ENCODE measurements at regions not wholly inside any gene's neighbourhood (a gene's known extent, or its start where the extent isn't known, plus 50 kb on each side); places are given as distances from the start of the nearest gene placed in this dataset.

DNA sequence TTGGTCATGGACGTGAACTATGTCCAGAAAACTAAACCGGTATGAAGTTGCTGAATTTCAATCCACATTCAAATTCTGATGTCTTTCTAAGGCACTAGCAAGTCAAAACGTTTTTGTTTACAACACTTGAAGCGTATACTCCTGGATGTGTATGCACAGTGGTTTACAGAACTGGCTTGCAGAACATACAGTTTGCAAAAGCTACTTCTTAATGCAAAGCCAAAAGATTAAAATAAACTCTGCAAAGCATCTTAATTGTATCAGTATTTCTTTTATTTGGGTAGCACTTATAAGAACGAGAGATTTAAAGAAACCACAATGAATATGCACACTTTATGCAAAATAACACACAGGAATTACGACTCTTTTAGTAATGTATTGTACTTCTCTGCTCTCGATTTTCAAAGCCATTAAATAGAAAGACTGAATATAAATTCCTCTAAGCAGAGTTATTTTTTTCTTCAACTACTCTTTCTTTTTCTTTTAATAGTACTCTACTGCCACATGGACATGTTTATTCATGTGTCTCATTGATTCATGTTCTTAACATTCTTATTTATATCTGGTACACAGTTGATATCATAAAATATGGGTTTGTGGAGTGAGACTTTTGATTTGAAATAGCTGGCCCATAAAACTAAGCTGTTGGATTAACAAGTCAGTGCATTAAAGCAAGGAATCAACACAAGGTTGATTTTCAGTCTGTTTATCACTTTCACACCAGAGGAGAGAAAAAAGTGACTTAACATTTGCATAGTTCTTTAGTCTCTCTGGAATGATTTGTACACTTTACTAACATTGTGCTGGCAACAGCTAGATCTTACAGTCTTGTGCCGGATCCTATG is 189.4 kb upstream of the STEAP4 start:
- H3K9me3 ChIP-seq (replicated peaks; ENCODE audit: low read length): no peaks in the 10 kb centered on the region
- no peaks in the 10 kb centered on the region for H3K36me3 ChIP-seq (ENCODE audit: insufficient read depth, low read length)
- no peak overlapping the region for H3K9ac ChIP-seq (ENCODE audit: low read depth, low read length)
- H3K4me2 ChIP-seq (ENCODE audit: low read length): no peak overlapping the region
- H3K4me3 ChIP-seq (ENCODE audit: low read length): no peak overlapping the region
- no peaks in the 10 kb centered on the region for H3K27me3 ChIP-seq (ENCODE audit: control insufficient read depth, insufficient read depth, low read length)
- no peaks in the 10 kb centered on the region for H3K4me1 ChIP-seq (ENCODE audit: control insufficient read depth, insufficient read depth, low read length)

GRCh38 chr7:88492153-88492552 is 185.5 kb upstream of the STEAP4 start:
- no peaks in the 10 kb centered on the region for H3K4me1 ChIP-seq (ENCODE audit: control insufficient read depth, insufficient read depth, low read length)
- no peaks in the 10 kb centered on the region for H3K36me3 ChIP-seq (ENCODE audit: insufficient read depth, low read length)
- no peak overlapping the region for H3K4me2 ChIP-seq (ENCODE audit: low read length)
- H3K4me3 ChIP-seq (ENCODE audit: low read length): no peak overlapping the region
- no peaks in the 10 kb centered on the region for H3K9me3 ChIP-seq (replicated peaks; ENCODE audit: low read length)
- H3K27me3 ChIP-seq (ENCODE audit: control insufficient read depth, insufficient read depth, low read length): no peaks in the 10 kb centered on the region
- no peak overlapping the region for H3K9ac ChIP-seq (ENCODE audit: low read depth, low read length)

- Histone ChIP-seq H3K4me3 (ENCODE audit: low read length) (no peak overlapping the region), H3K9me3 (replicated peaks; ENCODE audit: low read length) (no peaks in the 10 kb centered on the region), H3K9ac (ENCODE audit: low read depth, low read length) (no peak overlapping the region), H3K4me2 (ENCODE audit: low read length) (no peak overlapping the region), H3K36me3 (ENCODE audit: insufficient read depth, low read length) (no peaks in the 10 kb centered on the region), H3K27me3 (ENCODE audit: control insufficient read depth, insufficient read depth, low read length) (no peaks in the 10 kb centered on the region), H3K4me1 (ENCODE audit: control insufficient read depth, insufficient read depth, low read length) (no peaks in the 10 kb centered on the region)
These were observed 184.2 kb upstream of the STEAP4 start for GRCh38 chr7:88490874-88491273.

- Histone ChIP-seq H3K4me1 (ENCODE audit: control insufficient read depth, insufficient read depth, low read length) (no peaks in the 10 kb centered on the region), H3K9ac (ENCODE audit: low read depth, low read length) (no peak overlapping the region), H3K27me3 (ENCODE audit: control insufficient read depth, insufficient read depth, low read length) (no peaks in the 10 kb centered on the region), H3K4me3 (ENCODE audit: low read length) (no peak overlapping the region), H3K36me3 (ENCODE audit: insufficient read depth, low read length) (no peaks in the 10 kb centered on the region), H3K9me3 (replicated peaks; ENCODE audit: low read length) (no peaks in the 10 kb centered on the region), H3K4me2 (ENCODE audit: low read length) (no peak overlapping the region)
These were observed 183.5 kb upstream of the STEAP4 start for GRCh38 chr7:88490161-88490560.

- Histone ChIP-seq H3K4me2 (ENCODE audit: low read length) (no peak overlapping the region), H3K27me3 (ENCODE audit: control insufficient read depth, insufficient read depth, low read length) (no peaks in the 10 kb centered on the region), H3K9me3 (replicated peaks; ENCODE audit: low read length) (no peaks in the 10 kb centered on the region), H3K9ac (ENCODE audit: low read depth, low read length) (no peak overlapping the region), H3K4me1 (ENCODE audit: control insufficient read depth, insufficient read depth, low read length) (no peaks in the 10 kb centered on the region), H3K4me3 (ENCODE audit: low read length) (no peak overlapping the region), H3K36me3 (ENCODE audit: insufficient read depth, low read length) (no peaks in the 10 kb centered on the region)
These were observed 179.1 kb upstream of the STEAP4 start for GRCh38 chr7:88485821-88486220.

- H3K4me3 ChIP-seq (ENCODE audit: low read length): no peak overlapping the region
- no peak overlapping the region for H3K9ac ChIP-seq (ENCODE audit: low read depth, low read length)
- no peaks in the 10 kb centered on the region for H3K4me1 ChIP-seq (ENCODE audit: control insufficient read depth, insufficient read depth, low read length)
- H3K27me3 ChIP-seq (ENCODE audit: control insufficient read depth, insufficient read depth, low read length): no peaks in the 10 kb centered on the region
- H3K4me2 ChIP-seq (ENCODE audit: low read length): no peak overlapping the region
- H3K9me3 ChIP-seq (replicated peaks; ENCODE audit: low read length): no peaks in the 10 kb centered on the region
- H3K36me3 ChIP-seq (ENCODE audit: insufficient read depth, low read length): no peaks in the 10 kb centered on the region
These were observed 177.9 kb upstream of the STEAP4 start for GRCh38 chr7:88484551-88484950.

GRCh38 chr7:88480896-88481295 is 174.2 kb upstream of the STEAP4 start:
- Histone ChIP-seq H3K4me2 (ENCODE audit: low read length) (no peak overlapping the region), H3K4me1 (ENCODE audit: control insufficient read depth, insufficient read depth, low read length) (no peaks in the 10 kb centered on the region), H3K27me3 (ENCODE audit: control insufficient read depth, insufficient read depth, low read length) (no peaks in the 10 kb centered on the region), H3K9ac (ENCODE audit: low read depth, low read length) (no peak overlapping the region), H3K9me3 (replicated peaks; ENCODE audit: low read length) (no peaks in the 10 kb centered on the region), H3K36me3 (ENCODE audit: insufficient read depth, low read length) (no peaks in the 10 kb centered on the region), H3K4me3 (ENCODE audit: low read length) (no peak overlapping the region)

GRCh38 chr7:88480271-88480670 is 173.6 kb upstream of the STEAP4 start:
- H3K4me3 ChIP-seq (ENCODE audit: low read length): no peak overlapping the region
- H3K36me3 ChIP-seq (ENCODE audit: insufficient read depth, low read length): no peaks in the 10 kb centered on the region
- no peaks in the 10 kb centered on the region for H3K4me1 ChIP-seq (ENCODE audit: control insufficient read depth, insufficient read depth, low read length)
- no peaks in the 10 kb centered on the region for H3K27me3 ChIP-seq (ENCODE audit: control insufficient read depth, insufficient read depth, low read length)
- no peaks in the 10 kb centered on the region for H3K9me3 ChIP-seq (replicated peaks; ENCODE audit: low read length)
- H3K4me2 ChIP-seq (ENCODE audit: low read length): no peak overlapping the region
- no peak overlapping the region for H3K9ac ChIP-seq (ENCODE audit: low read depth, low read length)

DNA sequence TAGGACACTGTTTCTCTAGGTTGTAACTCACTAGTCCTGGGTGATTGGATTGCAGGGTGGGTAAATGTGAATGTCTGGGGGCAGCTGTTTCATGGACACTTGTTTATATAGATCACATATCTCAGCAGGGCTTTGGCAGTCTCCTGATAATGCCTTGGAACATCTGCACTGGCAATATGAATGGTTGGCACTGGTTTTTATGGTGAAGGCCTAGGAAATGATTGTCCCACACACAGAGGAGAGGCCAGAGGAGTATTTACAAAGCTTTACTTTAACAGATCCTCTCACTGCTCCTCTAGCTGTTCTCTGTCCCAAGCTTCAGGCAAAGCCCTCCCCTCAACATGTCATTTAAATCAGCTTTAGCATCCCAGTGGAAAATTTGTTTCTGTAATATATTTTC is 171.3 kb upstream of the STEAP4 start:
- Histone ChIP-seq H3K36me3 (ENCODE audit: insufficient read depth, low read length) (no peaks in the 10 kb centered on the region), H3K4me2 (ENCODE audit: low read length) (no peak overlapping the region), H3K4me3 (ENCODE audit: low read length) (no peak overlapping the region), H3K9ac (ENCODE audit: low read depth, low read length) (no peak overlapping the region), H3K9me3 (replicated peaks; ENCODE audit: low read length) (no peaks in the 10 kb centered on the region), H3K27me3 (ENCODE audit: control insufficient read depth, insufficient read depth, low read length) (no peaks in the 10 kb centered on the region), H3K4me1 (ENCODE audit: control insufficient read depth, insufficient read depth, low read length) (no peaks in the 10 kb centered on the region)

DNA sequence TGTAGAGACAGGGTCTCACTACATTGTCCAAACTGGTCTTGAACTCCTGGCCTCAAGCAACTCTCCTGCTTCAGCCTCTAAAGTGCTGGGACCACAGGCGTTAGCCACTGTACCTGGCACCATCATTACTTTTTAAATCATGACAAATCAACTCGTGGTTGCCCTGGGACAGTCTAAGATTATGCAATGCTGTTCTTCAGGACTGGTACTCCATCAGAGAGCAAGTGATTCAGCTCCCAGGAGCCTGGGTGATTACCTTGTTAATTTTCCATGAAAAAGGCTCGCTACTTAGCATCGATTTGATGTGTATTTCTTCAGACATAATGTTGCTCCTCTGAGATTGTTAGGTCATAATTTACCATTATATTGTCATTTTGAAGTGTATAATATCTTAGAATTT is 158.9 kb upstream of the STEAP4 start:
- Histone ChIP-seq H3K4me3 (ENCODE audit: low read length) (no peak overlapping the region), H3K4me1 (ENCODE audit: control insufficient read depth, insufficient read depth, low read length) (no peaks in the 10 kb centered on the region), H3K27me3 (ENCODE audit: control insufficient read depth, insufficient read depth, low read length) (no peaks in the 10 kb centered on the region), H3K36me3 (ENCODE audit: insufficient read depth, low read length) (no peaks in the 10 kb centered on the region), H3K4me2 (ENCODE audit: low read length) (no peak overlapping the region), H3K9ac (ENCODE audit: low read depth, low read length) (no peak overlapping the region), H3K9me3 (replicated peaks; ENCODE audit: low read length) (no peaks in the 10 kb centered on the region)

DNA sequence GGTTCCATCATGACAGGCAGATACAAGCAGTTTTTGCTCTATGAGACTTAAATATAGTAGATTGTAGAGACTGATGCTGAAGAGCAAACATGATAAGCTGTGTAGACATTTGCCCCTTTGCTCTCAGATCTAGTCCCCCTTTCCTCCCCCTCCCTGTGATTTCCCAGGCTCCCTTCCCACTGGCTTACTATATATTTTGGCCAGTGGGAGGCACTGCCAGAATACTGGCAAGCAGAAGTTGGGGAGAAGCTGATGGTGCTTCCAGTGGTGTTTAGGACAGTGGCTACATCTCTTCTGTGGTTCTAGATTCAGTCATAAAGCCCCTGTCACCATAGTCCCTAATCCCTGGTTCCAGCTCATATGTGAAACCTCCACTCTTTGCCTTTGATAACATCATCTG is 156.1 kb upstream of the STEAP4 start:
- no peak overlapping the region for H3K9ac ChIP-seq (ENCODE audit: low read depth, low read length)
- no peaks in the 10 kb centered on the region for H3K36me3 ChIP-seq (ENCODE audit: insufficient read depth, low read length)
- no peak overlapping the region for H3K4me2 ChIP-seq (ENCODE audit: low read length)
- H3K9me3 ChIP-seq (replicated peaks; ENCODE audit: low read length): no peaks in the 10 kb centered on the region
- H3K4me3 ChIP-seq (ENCODE audit: low read length): no peak overlapping the region
- H3K4me1 ChIP-seq (ENCODE audit: control insufficient read depth, insufficient read depth, low read length): no peaks in the 10 kb centered on the region
- no peaks in the 10 kb centered on the region for H3K27me3 ChIP-seq (ENCODE audit: control insufficient read depth, insufficient read depth, low read length)

- Histone ChIP-seq H3K4me2 (ENCODE audit: low read length) (no peak overlapping the region), H3K4me1 (ENCODE audit: control insufficient read depth, insufficient read depth, low read length) (no peaks in the 10 kb centered on the region), H3K36me3 (ENCODE audit: insufficient read depth, low read length) (no peaks in the 10 kb centered on the region), H3K9me3 (replicated peaks; ENCODE audit: low read length) (no peaks in the 10 kb centered on the region), H3K9ac (ENCODE audit: low read depth, low read length) (no peak overlapping the region), H3K4me3 (ENCODE audit: low read length) (no peak overlapping the region), H3K27me3 (ENCODE audit: control insufficient read depth, insufficient read depth, low read length) (no peaks in the 10 kb centered on the region)
These were observed 154.0 kb upstream of the STEAP4 start for GRCh38 chr7:88460650-88461049.
